ENCODE measurements at regions not wholly inside any gene's neighbourhood (a gene's known extent, or its start where the extent isn't known, plus 50 kb on each side); places are given as distances from the start of the nearest gene placed in this dataset.

GRCh38 chr10:23968301-23968700 lies 240.6 kb upstream of the KIAA1217 start:
- TF ChIP-seq POLR2AphosphoS5 (IDR thresholded peaks at IDR 0.05; ENCODE audit: low read depth, low read length) (no peak), SIN3A (IDR thresholded peaks at IDR 0.05; ENCODE audit: borderline replicate concordance, insufficient read depth, low read length) (no peak), REST (IDR thresholded peaks at IDR 0.05; ENCODE audit: insufficient read depth in 1 of 2, low read depth in 2 of 2, low read length in 2 of 2) (no peak), TAF1 (IDR thresholded peaks at IDR 0.05; ENCODE audit: borderline replicate concordance, insufficient read depth, low read length) (no peak)
